H1 (cell line): ENCODE measurements at regions not wholly inside any gene's neighbourhood (a gene's known extent, or its start where the extent isn't known, plus 50 kb on each side); places are given as distances from the start of the nearest gene placed in this dataset.

Source experiments
- CTCF ChIA-PET: fragments of 300-600 bp; sonication (Branson Sonifier 250); formaldehyde crosslinking; loops from one replicate; lab custom pipeline; 2021; ENCODE audit not compliant: partially characterized antibody; lab: Charles Lee
- POLR2A ChIA-PET: fragments of 300-600 bp; sonication (Branson Sonifier 250); formaldehyde crosslinking; loops from one replicate; lab custom pipeline; 2021; ENCODE audit warnings: inconsistent platforms; ENCODE audit not compliant: partially characterized antibody; lab: Charles Lee
- DNase-seq, 2 experiments: peaks; one replicate each; pipeline versions ENCODE4 v3.0.0 to v3.0.0-alpha.2; 2010 to 2022; ENCODE audit warnings: low spot score in 2 of 2, low read depth in 1 of 2, mixed read lengths in 1 of 2
- FAIRE-seq: peaks from 2 replicates; lab custom pipeline; 2011; peaks lifted over from hg19 to GRCh38; lab: Jason Lieb, UNC
- H2AFZ ChIP-seq: 2 replicates; pipeline ENCODE4 v1.8.1; 2012; ENCODE audit warnings: low read length, inconsistent platforms
- H2AK5ac ChIP-seq: 2 replicates; pipeline ENCODE4 v1.6.1; 2013; ENCODE audit warnings: low read depth, low read length
- H2BK120ac ChIP-seq: replicated peaks from 2 replicates; pipeline ENCODE3; 2013; ENCODE audit warnings: low read depth, low read length, inconsistent platforms
- H2BK12ac ChIP-seq: 2 replicates; pipeline ENCODE4 v1.6.1; 2013; ENCODE audit warnings: low read depth, low read length
- H2BK15ac ChIP-seq: 2 replicates; pipeline ENCODE4 v1.6.1; 2013; ENCODE audit warnings: low read length
- H2BK20ac ChIP-seq: 2 replicates; pipeline ENCODE4 v1.6.1; 2013; ENCODE audit warnings: low read length
- H2BK5ac ChIP-seq: 2 replicates; pipeline ENCODE4 v1.6.1; 2013; ENCODE audit warnings: low read depth, low read length
- H3K14ac ChIP-seq: 2 replicates; pipeline ENCODE4 v1.6.1; 2013; ENCODE audit warnings: inconsistent platforms; ENCODE audit not compliant: insufficient read length
- H3K18ac ChIP-seq: 2 replicates; pipeline ENCODE4 v1.6.1; 2013; ENCODE audit warnings: low read length; ENCODE audit errors: extremely low read depth
- H3K23ac ChIP-seq: 2 replicates; pipeline ENCODE4 v1.6.1; 2013; ENCODE audit warnings: inconsistent platforms; ENCODE audit not compliant: insufficient read length
- H3K23me2 ChIP-seq: 2 replicates; pipeline ENCODE4 v1.6.1; 2013; ENCODE audit warnings: low read depth, low read length
- H3K27ac ChIP-seq: 2 replicates; pipeline ENCODE4 v1.6.1; 2011; ENCODE audit warnings: low read depth, low read length, inconsistent platforms
- H3K27me3 ChIP-seq, 4 experiments: replicated peaks in 1 of 4; 1 replicate in 1 of 4; 2 replicates in 3 of 4; pipeline versions ENCODE4 v1.6.1 to v1.8.1; 2011 to 2013; ENCODE audit warnings: low read length in 3 of 4, mild to moderate bottlenecking in 3 of 4, inconsistent platforms in 2 of 4, mixed read lengths in 2 of 4, moderate library complexity in 1 of 4; ENCODE audit not compliant: control insufficient read depth in 3 of 4, insufficient read depth in 3 of 4; ENCODE audit errors: extremely low read depth in 1 of 4
- H3K36me3 ChIP-seq, 4 experiments: 2 replicates each; pipeline versions ENCODE4 v1.6.1 to v1.8.1; 2011 to 2013; ENCODE audit warnings: mild to moderate bottlenecking in 4 of 4, low read length in 3 of 4, moderate library complexity in 2 of 4, control low read depth in 1 of 4, inconsistent platforms in 1 of 4; ENCODE audit not compliant: insufficient read depth in 4 of 4, control insufficient read depth in 2 of 4
- H3K4ac ChIP-seq: replicated peaks from 2 replicates; pipeline ENCODE3; 2013; ENCODE audit warnings: low read length, low read depth, mixed read lengths, inconsistent platforms; ENCODE audit not compliant: insufficient read length
- H3K4me1 ChIP-seq, 4 experiments: replicated peaks in 1 of 4; 1 replicate in 1 of 4; 2 replicates in 3 of 4; pipeline versions ENCODE4 v1.6.1 to v1.8.1; 2011 to 2013; ENCODE audit warnings: low read length in 3 of 4, inconsistent platforms in 2 of 4, mixed read lengths in 1 of 4; ENCODE audit not compliant: insufficient read depth in 4 of 4, control insufficient read depth in 3 of 4
- H3K4me2 ChIP-seq, 2 experiments: 2 replicates each; pipeline versions ENCODE4 v1.6.1 to v1.8.1; 2011 to 2013; ENCODE audit warnings: low read depth in 2 of 2, low read length in 2 of 2, control low read depth in 1 of 2, inconsistent platforms in 1 of 2, mild to moderate bottlenecking in 1 of 2; ENCODE audit not compliant: insufficient read depth in 1 of 2
- H3K4me3 ChIP-seq, 4 experiments: fragments of 200-600, 300-600 bp in 1 of 4; sonication (generic), shearing (Covaris generic), sonication (Bioruptor Twin) in 1 of 4; 2 replicates each; pipeline versions ENCODE4 v1.5.1 to v1.8.1; 2011 to 2016; ENCODE audit warnings: low read length in 4 of 4, low read depth in 3 of 4, control low read depth in 2 of 4, inconsistent platforms in 2 of 4, mild to moderate bottlenecking in 2 of 4, mixed read lengths in 1 of 4, moderate library complexity in 1 of 4; ENCODE audit not compliant: insufficient read depth in 2 of 4; ENCODE audit errors: extremely low read depth in 1 of 4
- H3K56ac ChIP-seq: replicated peaks from 2 replicates; pipeline ENCODE3; 2013; ENCODE audit warnings: low read depth, mild to moderate bottlenecking, mixed read lengths, low read length, inconsistent platforms; ENCODE audit not compliant: insufficient read length
- H3K79me1 ChIP-seq: 2 replicates; pipeline ENCODE4 v1.6.1; 2013; ENCODE audit warnings: low read depth, low read length, control low read depth
- H3K79me2 ChIP-seq, 2 experiments: 2 replicates each; pipeline versions ENCODE4 v1.6.1 to v1.8.1; 2012 to 2013; ENCODE audit warnings: low read length in 2 of 2, mild to moderate bottlenecking in 2 of 2, inconsistent platforms in 1 of 2; ENCODE audit not compliant: insufficient read depth in 2 of 2, control insufficient read depth in 1 of 2
- H3K9ac ChIP-seq, 4 experiments: replicated peaks in 1 of 4; 1 replicate in 1 of 4; 2 replicates in 3 of 4; pipeline versions ENCODE4 v1.6.1 to v1.8.1; 2011 to 2013; ENCODE audit warnings: low read depth in 3 of 4, low read length in 3 of 4, control low read depth in 2 of 4, mild to moderate bottlenecking in 2 of 4, moderate library complexity in 2 of 4, inconsistent platforms in 1 of 4; ENCODE audit errors: extremely low read depth in 1 of 4
- H3K9me3 ChIP-seq, 2 experiments: 2 replicates each; pipeline versions ENCODE4 v1.6.1 to v1.8.1; 2012 to 2013; ENCODE audit warnings: mild to moderate bottlenecking in 2 of 2, moderate library complexity in 2 of 2, control low read depth in 1 of 2, inconsistent platforms in 1 of 2, low read depth in 1 of 2, low read length in 1 of 2, mixed read lengths in 1 of 2; ENCODE audit not compliant: insufficient read depth in 2 of 2
- H4K20me1 ChIP-seq, 2 experiments: replicated peaks in 1 of 2; 2 replicates each; pipeline versions ENCODE3 to v1.8.1; 2011 to 2013; ENCODE audit warnings: inconsistent platforms in 2 of 2, low read length in 2 of 2, mild to moderate bottlenecking in 1 of 2; ENCODE audit not compliant: insufficient read depth in 2 of 2, control insufficient read depth in 1 of 2
- H4K5ac ChIP-seq: 2 replicates; pipeline ENCODE4 v1.6.1; 2013; ENCODE audit warnings: low read length, low read depth, mixed read lengths, inconsistent platforms; ENCODE audit not compliant: insufficient read length
- H4K8ac ChIP-seq: 2 replicates; pipeline ENCODE4 v1.8.0; 2013; ENCODE audit warnings: mild to moderate bottlenecking, moderate library complexity, low read length, inconsistent platforms; ENCODE audit not compliant: insufficient read depth; ENCODE audit errors: extremely low read depth
- H4K91ac ChIP-seq: replicated peaks from 2 replicates; pipeline ENCODE3; 2013; ENCODE audit warnings: low read length, mixed read lengths, inconsistent platforms; ENCODE audit not compliant: insufficient read length
- BCL11A ChIP-seq, 2 experiments: IDR thresholded peaks; one replicate each; pipeline ENCODE4 v1.6.1; 2011; ENCODE audit warnings: low read depth in 2 of 2, low read length in 2 of 2, mild to moderate bottlenecking in 2 of 2
- FOSL1 ChIP-seq: IDR thresholded peaks from 2 replicates; pipeline ENCODE4 v1.6.1; 2011; ENCODE audit warnings: mild to moderate bottlenecking, low read depth, low read length, moderate library complexity; ENCODE audit not compliant: insufficient read depth
- GABPA ChIP-seq: IDR thresholded peaks from 2 replicates; pipeline ENCODE4 v1.6.1; 2011; ENCODE audit warnings: mild to moderate bottlenecking, low read length, moderate library complexity, borderline replicate concordance; ENCODE audit not compliant: insufficient read depth
- POLR2AphosphoS5 ChIP-seq: IDR thresholded peaks from 2 replicates; pipeline ENCODE4 v1.6.1; 2011; ENCODE audit warnings: low read depth, low read length
- WGBS, 2 experiments: shearing (Covaris generic) in 1 of 2; methylation state at CpG; one replicate each; pipeline versions ENCODE4 v1.1.6 to v1.1.7; 2013 to 2015; ENCODE audit warnings: low lambda C conversion rate in 2 of 2, mixed read lengths in 2 of 2, inconsistent platforms in 1 of 2, low coverage in 1 of 2, missing lambda C conversion rate in 1 of 2; ENCODE audit not compliant: insufficient replicate concordance in 2 of 2, insufficient coverage in 1 of 2, insufficient read length in 1 of 2; ENCODE audit errors: extremely low coverage in 1 of 2, missing lambda C conversion rate in 1 of 2; 5-methylcytosine and 5-hydroxymethylcytosine counted together
- TF ChIP-seq, protein P1 (sequence below): IDR thresholded peaks from 2 replicates; pipeline ENCODE4 v1.6.1; 2011; ENCODE audit warnings: low read length, improper control_type of control experiment

DNA sequence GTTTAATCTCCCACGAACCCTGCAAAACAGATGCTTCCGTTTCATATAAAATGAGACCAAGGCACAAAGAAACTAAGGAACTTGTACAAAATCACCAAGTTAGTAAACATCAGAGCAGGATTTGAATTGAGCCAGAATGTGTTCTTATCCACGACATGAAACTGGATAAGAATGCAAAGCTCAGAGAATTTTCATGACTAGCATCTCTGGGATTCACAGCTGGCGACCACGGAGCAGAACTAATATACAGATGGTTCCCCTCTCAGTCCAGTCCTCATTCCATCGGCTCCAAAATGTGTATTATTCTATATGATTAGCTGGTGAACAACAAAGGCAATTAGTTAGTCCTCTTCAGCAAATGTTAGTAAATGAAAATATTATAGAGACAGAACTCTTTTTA is 72.3 kb upstream of the ERG start:
- DNase-seq (no peak), FAIRE-seq (no peak)
- 98% methylated on average over 6 of the region's 6 CpGs; no CpG with 5 or more reads in 1 of the 2 experiments for WGBS, 2 experiments
- no peaks in the 10 kb centered on the region for H3K23me2 ChIP-seq
- CTCF ChIA-PET = interaction anchor here (0.6 to 0.7 kb wide), 2 partner anchors 45 to 545 kb away, joined by 3 to 4 read pairs; no protein-coding TSS in a partner anchor
- H3K23ac ChIP-seq = no peak overlapping the region
- no peak overlapping the region for H4K8ac ChIP-seq
- no peaks in the 10 kb centered on the region for H3K79me2 ChIP-seq
- H3K79me1 ChIP-seq = no peaks in the 10 kb centered on the region
- H3K27ac ChIP-seq = no peak overlapping the region
- peaks cover 0 to 6% (median 1%) of the 10 kb centered on the region in 4 experiments; a peak in 5 of 7 replicates for H3K4me1 ChIP-seq
- no peak overlapping the region for H2BK12ac ChIP-seq
- no peak overlapping the region for H4K91ac ChIP-seq
- no peak overlapping the region for H3K56ac ChIP-seq
- H3K14ac ChIP-seq = no peak overlapping the region
- no peak overlapping the region for H3K4ac ChIP-seq
- H3K9me3 ChIP-seq = no peaks in the 10 kb centered on the region
- H3K9ac ChIP-seq = no peak overlapping the region
- POLR2A ChIA-PET = no interaction called here
- H2AFZ ChIP-seq = no peak overlapping the region
- H3K4me3 ChIP-seq = no peak overlapping the region
- no peak overlapping the region for H2AK5ac ChIP-seq
- H4K20me1 ChIP-seq = peaks cover 0 to 2% of the 10 kb centered on the region in 2 experiments
- H4K5ac ChIP-seq = no peak overlapping the region
- no peak overlapping the region for H3K4me2 ChIP-seq
- H3K27me3 ChIP-seq = no peaks in the 10 kb centered on the region
- H2BK20ac ChIP-seq = no peak overlapping the region
- no peak overlapping the region for H3K18ac ChIP-seq
- no peak overlapping the region for H2BK120ac ChIP-seq
- no peak overlapping the region for H2BK15ac ChIP-seq
- H3K36me3 ChIP-seq = no peaks in the 10 kb centered on the region
- no peak overlapping the region for H2BK5ac ChIP-seq
- no peak for TF ChIP-seq FOSL1
- TF ChIP-seq, protein P1, sequence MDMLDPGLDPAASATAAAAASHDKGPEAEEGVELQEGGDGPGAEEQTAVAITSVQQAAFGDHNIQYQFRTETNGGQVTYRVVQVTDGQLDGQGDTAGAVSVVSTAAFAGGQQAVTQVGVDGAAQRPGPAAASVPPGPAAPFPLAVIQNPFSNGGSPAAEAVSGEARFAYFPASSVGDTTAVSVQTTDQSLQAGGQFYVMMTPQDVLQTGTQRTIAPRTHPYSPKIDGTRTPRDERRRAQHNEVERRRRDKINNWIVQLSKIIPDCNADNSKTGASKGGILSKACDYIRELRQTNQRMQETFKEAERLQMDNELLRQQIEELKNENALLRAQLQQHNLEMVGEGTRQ = no peak
- no peak for TF ChIP-seq GABPA
- no peak for TF ChIP-seq BCL11A (IDR thresholded peaks at IDR 0.05; ENCODE audit: low read depth in 2 of 2, low read length in 2 of 2)
- no peak for TF ChIP-seq POLR2AphosphoS5
